ENCODE measurements at regions not wholly inside any gene's neighbourhood (a gene's known extent, or its start where the extent isn't known, plus 50 kb on each side); places are given as distances from the start of the nearest gene placed in this dataset.

DNA sequence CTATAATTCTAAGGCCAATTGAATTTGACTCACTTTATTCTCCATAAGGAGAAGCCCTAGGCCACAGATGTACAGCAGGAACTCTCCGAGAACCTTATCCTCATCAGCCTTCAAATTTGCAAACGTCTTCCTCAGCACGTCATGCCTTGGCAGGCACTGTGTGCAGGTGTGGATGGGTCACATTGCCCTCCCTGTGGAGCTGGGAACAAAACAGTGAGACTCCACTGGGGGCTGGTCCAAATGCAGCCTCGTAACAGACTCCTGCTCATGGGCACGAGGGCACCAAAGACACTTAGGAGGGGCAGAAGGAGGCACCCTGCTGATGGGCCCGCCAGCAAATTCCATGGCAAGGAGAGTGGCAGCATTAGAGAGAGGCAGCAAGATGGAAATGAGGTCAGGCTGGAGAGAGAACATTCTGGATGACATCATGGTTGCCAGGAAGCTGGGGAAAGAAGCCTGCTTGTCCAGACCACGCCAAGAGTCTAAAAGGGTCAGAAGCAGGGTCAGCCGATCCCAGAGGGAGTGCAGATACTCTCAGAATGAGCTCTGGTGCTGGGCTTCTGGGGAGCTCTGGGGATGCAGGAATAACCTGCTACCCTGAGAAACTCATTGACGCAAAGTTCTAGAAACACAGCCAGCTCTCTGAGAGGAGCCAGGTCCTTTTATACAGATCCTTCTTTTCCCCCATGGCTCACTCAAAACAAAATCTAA lies 242.2 kb downstream of the B3GLCT start:
- H3K9me3 ChIP-seq (ENCODE audit: low read depth): no peaks in the 10 kb centered on the region
- no peak overlapping the region for H3K9ac ChIP-seq
- H3K27ac ChIP-seq: no peak overlapping the region
- no peaks in the 10 kb centered on the region for H3K36me3 ChIP-seq (ENCODE audit: low read depth)
- H4K20me1 ChIP-seq (ENCODE audit: insufficient read depth): no peaks in the 10 kb centered on the region
- 58 to 63% methylated on average over 9 of the region's 9 CpGs for WGBS, 2 experiments (ENCODE audit: low coverage in 1 of 2, low lambda C conversion rate in 2 of 2, missing lambda C conversion rate in 2 of 2)
- no peaks in the 10 kb centered on the region for H3K79me2 ChIP-seq (ENCODE audit: insufficient read depth)
- no peak overlapping the region for H3K4me2 ChIP-seq (ENCODE audit: unreplicated experiment)
- in situ Hi-C loops (cut with MboI): no loop called here
- no peaks in the 10 kb centered on the region for H3K4me1 ChIP-seq (ENCODE audit: insufficient read depth)
- no peaks in the 10 kb centered on the region for H3K9me2 ChIP-seq (ENCODE audit: insufficient read depth)
- DNase-seq: no peak
- H3F3A ChIP-seq (ENCODE audit: insufficient read depth): no peaks in the 10 kb centered on the region
- no peak for TF ChIP-seq EZH2 (IDR thresholded peaks at IDR 0.05; ENCODE audit: insufficient read depth, poor library complexity, severe bottlenecking)
- TF ChIP-seq EZH2phosphoT487 (IDR thresholded peaks at IDR 0.05; ENCODE audit: insufficient read depth, low read depth): no peak
- H3K27me3 ChIP-seq (replicated peaks; ENCODE audit: insufficient read depth): no peaks in the 10 kb centered on the region
- no peak overlapping the region for H2AFZ ChIP-seq
- no peak overlapping the region for H3K4me3 ChIP-seq

DNA sequence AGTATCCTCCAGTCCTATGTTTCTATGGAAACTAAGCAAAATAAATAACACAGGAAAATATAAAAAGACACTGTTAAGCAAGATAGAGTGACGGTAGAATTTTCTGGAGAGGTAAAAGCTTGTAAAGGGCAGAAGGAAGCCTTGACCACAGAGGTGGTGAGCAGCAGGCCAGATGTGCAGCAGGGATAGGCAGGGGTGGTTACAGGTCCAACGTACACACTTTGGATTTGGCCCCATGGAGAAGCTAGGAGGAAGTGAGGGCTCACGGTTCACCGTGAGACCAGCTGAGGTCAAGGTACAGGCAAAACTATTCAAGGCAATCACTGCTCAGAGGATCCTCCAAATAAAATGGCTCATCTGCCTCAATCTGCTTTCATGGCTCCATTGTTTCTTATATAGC lies 242.8 kb downstream of the B3GLCT start:
- H4K20me1 ChIP-seq (ENCODE audit: insufficient read depth): no peaks in the 10 kb centered on the region
- no peak for DNase-seq
- no peaks in the 10 kb centered on the region for H3K9me3 ChIP-seq (ENCODE audit: low read depth)
- WGBS, 2 experiments (ENCODE audit: low coverage in 1 of 2, low lambda C conversion rate in 2 of 2, missing lambda C conversion rate in 2 of 2): 76 to 81% methylated on average over 4 of the region's 4 CpGs
- TF ChIP-seq EZH2phosphoT487 (IDR thresholded peaks at IDR 0.05; ENCODE audit: insufficient read depth, low read depth) (no peak), EZH2 (IDR thresholded peaks at IDR 0.05; ENCODE audit: insufficient read depth, poor library complexity, severe bottlenecking) (no peak)
- H3K4me1 ChIP-seq (ENCODE audit: insufficient read depth): no peaks in the 10 kb centered on the region
- H3K4me2 ChIP-seq (ENCODE audit: unreplicated experiment): no peak overlapping the region
- in situ Hi-C loops (cut with MboI): no loop called here
- no peak overlapping the region for H3K27ac ChIP-seq
- H3K27me3 ChIP-seq (replicated peaks; ENCODE audit: insufficient read depth): no peaks in the 10 kb centered on the region
- H3K9me2 ChIP-seq (ENCODE audit: insufficient read depth): no peaks in the 10 kb centered on the region
- H2AFZ ChIP-seq: no peak overlapping the region
- H3F3A ChIP-seq (ENCODE audit: insufficient read depth): no peaks in the 10 kb centered on the region
- no peak overlapping the region for H3K4me3 ChIP-seq
- H3K9ac ChIP-seq: no peak overlapping the region
- no peaks in the 10 kb centered on the region for H3K79me2 ChIP-seq (ENCODE audit: insufficient read depth)
- no peaks in the 10 kb centered on the region for H3K36me3 ChIP-seq (ENCODE audit: low read depth)

DNA sequence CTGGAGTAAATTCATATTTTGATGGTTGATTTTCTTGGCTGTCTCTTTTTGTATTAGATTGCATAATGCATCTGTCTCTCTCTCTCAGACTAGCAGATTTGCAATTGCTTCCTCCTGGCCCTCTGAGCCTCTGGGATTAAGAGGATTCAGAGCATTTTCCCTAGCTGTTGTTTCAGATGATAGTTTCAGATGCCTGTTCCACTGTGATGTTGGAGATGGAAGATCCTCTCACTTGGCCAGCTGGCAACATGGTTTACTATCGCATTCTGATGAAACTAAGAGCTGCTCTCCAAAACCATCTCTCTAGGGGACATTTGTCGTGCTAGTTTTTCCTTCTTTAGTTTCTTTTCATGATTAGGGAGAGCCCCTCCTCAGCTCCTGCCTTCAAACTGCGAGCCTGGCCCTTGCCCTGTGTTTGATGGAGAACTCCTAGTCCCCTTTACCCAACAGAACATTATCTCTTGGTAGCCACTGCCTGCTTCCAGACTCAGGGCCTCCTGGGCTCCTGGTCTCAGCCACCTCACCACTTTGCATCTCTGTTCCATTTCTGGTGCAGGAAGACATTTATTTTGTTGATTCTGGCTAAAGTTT lies 244.6 kb downstream of the B3GLCT start:
- Histone ChIP-seq H3K27me3 (replicated peaks; ENCODE audit: insufficient read depth) (no peaks in the 10 kb centered on the region), H3K4me2 (ENCODE audit: unreplicated experiment) (no peak overlapping the region), H2AFZ (peak overlapping the region; percentile 26; the same call in 1 of the 2 replicates), H3K9me3 (ENCODE audit: low read depth) (no peaks in the 10 kb centered on the region), H4K20me1 (ENCODE audit: insufficient read depth) (no peaks in the 10 kb centered on the region), H3K4me3 (no peak overlapping the region), H3K79me2 (ENCODE audit: insufficient read depth) (no peaks in the 10 kb centered on the region), H3K27ac (no peak overlapping the region), H3K36me3 (ENCODE audit: low read depth) (no peaks in the 10 kb centered on the region), H3K4me1 (ENCODE audit: insufficient read depth) (no peaks in the 10 kb centered on the region), H3K9me2 (ENCODE audit: insufficient read depth) (no peaks in the 10 kb centered on the region), H3K9ac (no peak overlapping the region), H3F3A (ENCODE audit: insufficient read depth) (no peaks in the 10 kb centered on the region)
- in situ Hi-C loops (cut with MboI): no loop called here
- 15 to 24% methylated on average over 3 of the region's 3 CpGs for WGBS, 2 experiments (ENCODE audit: low coverage in 1 of 2, low lambda C conversion rate in 2 of 2, missing lambda C conversion rate in 2 of 2)
- DNase-seq: no peak
- TF ChIP-seq EZH2phosphoT487 (IDR thresholded peaks at IDR 0.05; ENCODE audit: insufficient read depth, low read depth) (no peak), EZH2 (IDR thresholded peaks at IDR 0.05; ENCODE audit: insufficient read depth, poor library complexity, severe bottlenecking) (no peak)

DNA sequence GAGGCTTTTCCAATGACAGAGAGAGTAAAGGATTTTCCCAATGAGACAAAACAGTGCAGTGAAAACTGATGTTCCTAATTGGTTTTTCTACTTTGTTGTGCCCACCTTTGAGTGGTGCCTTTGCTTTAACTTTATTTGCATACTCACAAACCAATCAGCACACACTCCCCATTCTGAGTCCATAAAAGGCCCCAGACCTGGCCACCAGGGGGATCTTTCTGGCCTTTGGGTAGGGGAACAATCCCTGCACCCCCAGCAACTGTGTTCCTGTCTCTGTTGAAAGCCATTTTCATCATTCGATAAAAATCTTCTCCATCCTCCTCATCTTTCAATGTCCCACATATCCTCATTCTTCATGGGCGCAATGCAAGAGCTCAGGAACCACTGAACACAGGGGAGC lies 252.8 kb downstream of the B3GLCT start:
- no peaks in the 10 kb centered on the region for H3K4me1 ChIP-seq (ENCODE audit: insufficient read depth)
- H3K9me2 ChIP-seq (ENCODE audit: insufficient read depth): no peaks in the 10 kb centered on the region
- no peak overlapping the region for H3K4me2 ChIP-seq (ENCODE audit: unreplicated experiment)
- no peak overlapping the region for H3K27ac ChIP-seq
- H3K27me3 ChIP-seq (replicated peaks; ENCODE audit: insufficient read depth): no peaks in the 10 kb centered on the region
- in situ Hi-C loops (cut with MboI): no loop called here
- no peak for DNase-seq
- no peak overlapping the region for H3K9ac ChIP-seq
- no peaks in the 10 kb centered on the region for H3K9me3 ChIP-seq (ENCODE audit: low read depth)
- H3K79me2 ChIP-seq (ENCODE audit: insufficient read depth): no peaks in the 10 kb centered on the region
- no peak overlapping the region for H2AFZ ChIP-seq
- no peaks in the 10 kb centered on the region for H3F3A ChIP-seq (ENCODE audit: insufficient read depth)
- no peak overlapping the region for H3K4me3 ChIP-seq
- TF ChIP-seq EZH2 (IDR thresholded peaks at IDR 0.05; ENCODE audit: insufficient read depth, poor library complexity, severe bottlenecking): no peak
- TF ChIP-seq EZH2phosphoT487 (IDR thresholded peaks at IDR 0.05; ENCODE audit: insufficient read depth, low read depth): no peak
- WGBS, 2 experiments (ENCODE audit: low coverage in 1 of 2, low lambda C conversion rate in 2 of 2, missing lambda C conversion rate in 2 of 2): 88 to 92% methylated on average over 2 of the region's 2 CpGs
- no peaks in the 10 kb centered on the region for H4K20me1 ChIP-seq (ENCODE audit: insufficient read depth)
- H3K36me3 ChIP-seq (ENCODE audit: low read depth): no peaks in the 10 kb centered on the region

Measured in GM23248 (cell line).